Kidney (tissue), 13 donors: ENCODE measurements at regions not wholly inside any gene's neighbourhood (a gene's known extent, or its start where the extent isn't known, plus 50 kb on each side); places are given as distances from the start of the nearest gene placed in this dataset.

Experiments used
- DNase-seq, 5 donors: peaks; one replicate each; pipeline ENCODE4 v3.0.0-alpha.2; 2013 to 2020
- FAIRE-seq: peaks from 2 replicates; lab custom pipeline; 2012; peaks lifted over from hg19 to GRCh38; lab: Jason Lieb, UNC
- H3K27ac ChIP-seq, 2 donors: one replicate each; pipeline ENCODE4 v1.7.0; 2013; ENCODE audit warnings: low read depth in 2 of 2, low read length in 2 of 2, inconsistent platforms in 1 of 2
- H3K27me3 ChIP-seq: one replicate; pipeline ENCODE4 v1.7.1; 2013; ENCODE audit warnings: low read length, inconsistent platforms; ENCODE audit not compliant: control insufficient read depth, insufficient read depth
- H3K36me3 ChIP-seq, 3 donors: one replicate each; pipeline versions ENCODE4 v1.7.0 to v1.7.1; 2013; ENCODE audit warnings: low read length in 3 of 3, control low read depth in 1 of 3, inconsistent platforms in 1 of 3; ENCODE audit not compliant: insufficient read depth in 3 of 3, control insufficient read depth in 2 of 3
- H3K4me1 ChIP-seq, 3 donors: one replicate each; pipeline versions ENCODE4 v1.7.0 to v1.7.1; 2013; ENCODE audit warnings: low read length in 3 of 3, inconsistent platforms in 1 of 3, low read depth in 1 of 3; ENCODE audit not compliant: control insufficient read depth in 2 of 3, insufficient read depth in 2 of 3
- H3K4me3 ChIP-seq, 3 donors: one replicate each; pipeline versions ENCODE4 v1.7.0 to v1.8.1; 2013; ENCODE audit warnings: low read length in 3 of 3, control low read depth in 1 of 3, inconsistent platforms in 1 of 3
- H3K9ac ChIP-seq, 3 donors: one replicate each; pipeline versions ENCODE4 v1.7.0 to v1.7.1; 2013; ENCODE audit warnings: low read length in 3 of 3, control low read depth in 1 of 3, inconsistent platforms in 1 of 3
- H3K9me3 ChIP-seq, 3 donors: one replicate each; pipeline versions ENCODE4 v1.7.0 to v1.7.1; 2013; ENCODE audit warnings: low read length in 3 of 3, control low read depth in 1 of 3, inconsistent platforms in 1 of 3; ENCODE audit not compliant: control insufficient read depth in 2 of 3, insufficient read depth in 1 of 3
- intact Hi-C: fragments of 100-400 bp; cut with DNase I; formaldehyde crosslinking; loops from one replicate; pipeline ENCODE4 v1.11.1; 2022
- TF ChIP-seq, protein P1 (sequence below): IDR thresholded peaks from 3 replicates; pipeline ENCODE4 v1.5.1; 2012; ENCODE audit warnings: mild to moderate bottlenecking, moderate library complexity, borderline replicate concordance; ENCODE audit not compliant: insufficient read depth; ENCODE audit errors: extremely low read depth
- donor health status: control.
- donor health status: control.
- donor health status: control.
- donor health status: control.
- donor health status: control.
- donor health status: DM: yes; HTN: yes; CAD: no.
- donor health status: Normal renal cell carcinoma (clear cell type).

DNA sequence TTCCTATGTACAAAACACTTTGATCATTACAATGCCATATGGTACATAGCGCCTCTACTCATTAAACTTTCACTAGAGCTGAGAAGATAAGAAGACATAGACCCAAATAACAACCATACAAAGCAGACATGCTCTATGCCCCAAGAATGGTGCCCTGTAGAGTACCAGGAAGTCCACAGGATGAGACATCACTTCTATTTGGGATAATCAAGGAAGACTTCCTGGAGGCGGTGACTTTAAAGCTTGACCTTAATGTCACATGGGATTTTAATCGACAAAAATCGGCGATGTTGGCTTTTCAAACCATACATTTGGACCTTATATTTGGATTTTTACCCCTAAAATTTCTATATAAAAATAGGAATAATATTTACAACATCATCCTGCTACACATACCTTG lies 224.3 kb upstream of the MAP3K1 start:
- H3K9me3 ChIP-seq, result no peaks in the 10 kb centered on the region
- no peak overlapping the region for H3K27ac ChIP-seq
- no peak for FAIRE-seq
- H3K36me3 ChIP-seq, result no peaks in the 10 kb centered on the region
- H3K4me1 ChIP-seq, result no peaks in the 10 kb centered on the region
- intact Hi-C loops, result no loop called here
- no peak overlapping the region for H3K4me3 ChIP-seq
- H3K27me3 ChIP-seq, result no peaks in the 10 kb centered on the region
- no peak for DNase-seq
- TF ChIP-seq, protein P1, sequence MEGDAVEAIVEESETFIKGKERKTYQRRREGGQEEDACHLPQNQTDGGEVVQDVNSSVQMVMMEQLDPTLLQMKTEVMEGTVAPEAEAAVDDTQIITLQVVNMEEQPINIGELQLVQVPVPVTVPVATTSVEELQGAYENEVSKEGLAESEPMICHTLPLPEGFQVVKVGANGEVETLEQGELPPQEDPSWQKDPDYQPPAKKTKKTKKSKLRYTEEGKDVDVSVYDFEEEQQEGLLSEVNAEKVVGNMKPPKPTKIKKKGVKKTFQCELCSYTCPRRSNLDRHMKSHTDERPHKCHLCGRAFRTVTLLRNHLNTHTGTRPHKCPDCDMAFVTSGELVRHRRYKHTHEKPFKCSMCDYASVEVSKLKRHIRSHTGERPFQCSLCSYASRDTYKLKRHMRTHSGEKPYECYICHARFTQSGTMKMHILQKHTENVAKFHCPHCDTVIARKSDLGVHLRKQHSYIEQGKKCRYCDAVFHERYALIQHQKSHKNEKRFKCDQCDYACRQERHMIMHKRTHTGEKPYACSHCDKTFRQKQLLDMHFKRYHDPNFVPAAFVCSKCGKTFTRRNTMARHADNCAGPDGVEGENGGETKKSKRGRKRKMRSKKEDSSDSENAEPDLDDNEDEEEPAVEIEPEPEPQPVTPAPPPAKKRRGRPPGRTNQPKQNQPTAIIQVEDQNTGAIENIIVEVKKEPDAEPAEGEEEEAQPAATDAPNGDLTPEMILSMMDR, result no peak
- H3K9ac ChIP-seq, result no peak overlapping the region

DNA sequence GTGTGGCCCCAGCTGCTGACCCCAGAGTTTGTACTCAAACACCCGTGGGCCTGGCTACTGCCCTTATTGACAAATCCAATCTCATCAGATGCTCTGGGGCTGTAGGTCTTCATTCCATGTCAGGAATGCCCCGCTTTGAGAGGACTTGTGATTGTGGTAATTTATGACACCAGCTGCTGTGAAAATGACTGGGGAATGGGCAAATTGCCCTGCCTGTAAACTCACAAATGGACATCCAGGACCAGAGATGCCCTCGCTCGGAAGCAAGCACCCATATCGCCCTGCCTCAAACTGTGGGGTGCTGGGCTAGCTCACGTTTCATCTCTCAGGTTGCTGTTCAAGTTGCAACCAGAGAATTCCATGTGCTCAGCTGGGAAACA lies 225.9 kb upstream of the MAP3K1 start:
- H3K4me3 ChIP-seq, result no peak overlapping the region
- intact Hi-C loops, result no loop called here
- TF ChIP-seq, protein P1, result no peak
- FAIRE-seq (no peak), DNase-seq (peak in 3 of 5 donors; percentile 19 to 51 (median 45))
- peaks cover 0 to 2% (median 0%) of the 10 kb centered on the region in 3 donors for H3K4me1 ChIP-seq
- H3K27ac ChIP-seq, result no peak overlapping the region
- no peaks in the 10 kb centered on the region for H3K9me3 ChIP-seq
- H3K27me3 ChIP-seq, result no peaks in the 10 kb centered on the region
- H3K36me3 ChIP-seq, result no peaks in the 10 kb centered on the region
- no peak overlapping the region for H3K9ac ChIP-seq

DNA sequence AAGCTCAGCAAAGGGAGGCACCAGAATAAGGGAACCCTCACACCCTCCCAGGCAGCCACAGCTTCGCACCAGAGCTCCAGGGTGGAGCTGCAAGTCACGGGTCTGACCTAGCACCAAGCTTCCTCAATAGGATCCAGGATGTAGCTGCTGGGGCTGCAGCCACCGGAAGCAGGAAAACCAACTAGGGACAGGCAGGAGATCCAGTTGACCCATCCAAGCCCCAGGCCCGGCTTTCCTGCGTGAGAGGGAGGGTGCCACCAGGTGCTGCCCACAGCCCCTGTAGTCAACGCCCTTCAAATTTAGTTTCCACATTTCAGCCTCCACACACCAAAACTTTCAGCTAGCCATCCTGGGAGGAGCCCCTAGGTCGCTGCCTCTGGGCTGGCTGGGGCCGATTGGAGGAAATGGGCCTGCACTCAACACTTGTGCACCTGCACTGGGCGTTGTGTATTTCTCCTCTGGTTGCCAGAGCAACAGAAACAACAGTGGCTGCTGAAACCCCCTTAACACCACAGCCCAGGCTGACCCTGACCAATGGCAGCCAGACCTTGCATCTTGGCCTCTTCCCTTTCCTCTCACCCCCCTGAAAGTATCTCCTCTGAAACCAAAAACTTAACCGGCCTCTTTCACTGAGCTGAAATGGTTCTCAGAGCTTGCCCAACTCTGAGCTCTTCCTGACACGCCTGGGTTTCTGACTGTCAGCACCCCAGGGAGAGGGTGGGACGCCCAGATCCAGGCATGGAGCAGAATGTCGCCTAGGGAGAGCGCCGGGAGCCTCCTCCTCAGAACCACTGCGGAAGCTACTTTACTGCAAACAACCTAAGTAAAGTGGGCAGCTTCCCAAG lies 226.5 kb upstream of the MAP3K1 start:
- H3K27ac ChIP-seq, result no peak overlapping the region
- FAIRE-seq, result no peak

More for the DNA sequence above, 226.5 kb upstream of the MAP3K1 start:
- no peaks in the 10 kb centered on the region for H3K27me3 ChIP-seq
- peaks cover 0 to 2% (median 0%) of the 10 kb centered on the region in 3 donors for H3K4me1 ChIP-seq
- H3K9me3 ChIP-seq, result no peaks in the 10 kb centered on the region
- peak; percentile 52 to 77 (median 70) for DNase-seq
- intact Hi-C loops, result no loop called here
- H3K36me3 ChIP-seq, result no peaks in the 10 kb centered on the region
- H3K9ac ChIP-seq, result no peak overlapping the region
- TF ChIP-seq, protein P1, result no peak
- no peak overlapping the region for H3K4me3 ChIP-seq
